GM18951 (cell line): ENCODE measurements at regions not wholly inside any gene's neighbourhood (a gene's known extent, or its start where the extent isn't known, plus 50 kb on each side); places are given as distances from the start of the nearest gene placed in this dataset.

Source experiments
- POLR2A ChIP-seq: IDR thresholded peaks from 4 replicates; pipeline ENCODE4 v1.6.1; 2011; ENCODE audit warnings: mild to moderate bottlenecking; ENCODE audit not compliant: insufficient read length, insufficient read depth; ENCODE audit errors: extremely low read depth
- in situ Hi-C: fragments of 300-500 bp; cut with MboI; formaldehyde crosslinking; loops from one replicate; pipeline ENCODE4 v1.12.0; 2022; ENCODE audit warnings: low sequenced_read_pairs, mixed read lengths, inconsistent platforms; ENCODE audit not compliant: unreplicated experiment

DNA sequence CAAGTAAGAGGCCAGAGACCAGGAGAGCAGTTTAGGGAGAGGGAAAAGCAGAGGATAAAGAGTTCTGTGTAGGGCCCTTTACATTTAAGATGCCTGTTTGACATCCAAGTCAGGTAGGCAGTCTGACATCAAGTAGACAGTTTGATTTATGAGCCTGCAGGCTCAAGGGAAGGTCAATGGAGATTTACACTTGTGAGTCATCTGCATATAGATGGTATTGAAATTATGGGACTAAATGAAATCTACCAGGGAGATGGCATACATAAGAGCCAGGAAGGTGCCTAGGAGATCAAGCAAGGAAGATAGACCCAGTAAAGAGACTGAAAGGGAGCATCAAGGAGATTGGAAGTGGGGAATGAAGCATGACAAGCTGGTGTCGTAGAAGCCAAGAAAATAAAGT is 212.4 kb upstream of the PKDCC start:
- in situ Hi-C loops = no loop called here
- no peak for TF ChIP-seq POLR2A

DNA sequence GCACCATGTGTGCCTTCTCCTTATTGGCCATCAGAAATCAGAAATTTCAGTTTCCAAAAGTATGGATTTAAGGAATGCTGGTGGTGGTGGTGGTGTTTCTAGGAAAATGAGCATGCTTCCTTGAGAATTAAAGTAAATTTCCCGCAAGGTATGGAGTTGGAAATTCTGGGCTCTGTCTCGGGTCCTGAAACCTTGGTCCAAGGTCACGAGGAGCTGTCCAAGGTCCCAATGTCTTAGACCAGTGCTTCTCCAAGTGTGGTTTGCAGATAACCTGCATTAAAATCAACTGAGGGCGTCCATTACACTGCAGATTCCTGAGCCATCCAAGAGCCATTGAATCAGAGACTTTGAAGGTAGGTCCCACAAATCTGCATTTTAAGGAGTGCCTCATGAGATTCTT is 210.9 kb upstream of the PKDCC start:
- TF ChIP-seq POLR2A = no peak
- in situ Hi-C loops = no loop called here

DNA sequence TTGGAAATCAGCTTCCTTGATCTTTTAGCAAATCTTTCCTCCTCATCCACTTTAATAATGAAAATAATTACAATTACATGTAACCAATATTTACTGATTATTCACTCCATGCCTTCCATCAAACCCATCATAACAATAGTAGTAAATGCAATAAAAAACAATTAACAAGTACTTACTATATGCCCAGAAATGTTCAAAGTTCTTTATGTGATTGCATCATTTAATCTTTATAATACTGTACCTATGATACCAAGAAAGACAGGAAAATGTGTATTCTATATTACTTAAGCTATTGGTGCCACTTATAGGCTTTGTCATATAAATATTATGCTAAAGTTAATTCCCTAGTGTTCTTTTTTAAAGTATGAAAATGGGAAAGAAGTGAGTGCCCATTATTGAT is 210.2 kb upstream of the PKDCC start:
- no peak for TF ChIP-seq POLR2A
- in situ Hi-C loops = no loop called here

DNA sequence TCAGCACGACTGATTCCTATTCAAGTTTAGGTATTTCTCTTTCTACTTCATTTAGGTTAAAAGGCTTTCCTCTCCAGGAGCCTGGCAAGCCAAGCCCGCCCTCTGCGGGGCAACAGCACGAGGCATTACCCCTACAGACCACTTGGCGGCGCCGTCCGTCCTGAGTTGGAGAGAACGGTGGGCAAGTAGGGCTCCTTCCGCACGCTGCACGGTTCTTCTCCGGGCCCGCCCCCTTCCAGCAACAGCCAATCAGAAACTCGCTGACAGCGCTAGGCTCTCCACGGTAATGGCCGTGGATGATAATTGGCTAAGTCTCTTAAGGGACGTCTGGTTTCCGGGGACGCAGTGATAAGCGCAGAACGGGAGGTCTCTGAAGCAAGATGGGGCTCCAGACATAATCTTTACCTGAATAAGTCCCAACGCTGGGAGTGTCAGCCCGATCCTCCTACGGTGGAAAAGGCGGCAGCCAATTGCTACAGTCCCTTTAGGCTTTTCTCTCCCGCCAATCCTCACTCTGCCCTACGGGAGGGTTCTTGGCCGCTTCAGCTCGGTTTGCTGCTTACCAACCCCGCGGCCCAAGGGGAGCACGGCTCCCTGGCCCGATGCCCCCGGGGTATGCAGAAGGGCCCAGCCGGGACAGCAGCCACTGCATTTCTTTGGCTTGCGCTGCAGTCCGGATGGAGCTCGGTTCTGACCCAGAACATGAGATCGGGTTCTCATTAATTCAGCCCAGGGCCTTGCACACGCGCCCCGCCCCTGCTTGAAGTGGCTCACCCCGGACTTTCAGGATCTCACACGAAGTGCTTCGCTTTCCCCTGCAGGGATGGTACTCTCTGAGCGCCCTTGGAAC is 206.9 kb upstream of the PKDCC start:
- in situ Hi-C loops = no loop called here
- TF ChIP-seq POLR2A = peak; percentile 73

DNA sequence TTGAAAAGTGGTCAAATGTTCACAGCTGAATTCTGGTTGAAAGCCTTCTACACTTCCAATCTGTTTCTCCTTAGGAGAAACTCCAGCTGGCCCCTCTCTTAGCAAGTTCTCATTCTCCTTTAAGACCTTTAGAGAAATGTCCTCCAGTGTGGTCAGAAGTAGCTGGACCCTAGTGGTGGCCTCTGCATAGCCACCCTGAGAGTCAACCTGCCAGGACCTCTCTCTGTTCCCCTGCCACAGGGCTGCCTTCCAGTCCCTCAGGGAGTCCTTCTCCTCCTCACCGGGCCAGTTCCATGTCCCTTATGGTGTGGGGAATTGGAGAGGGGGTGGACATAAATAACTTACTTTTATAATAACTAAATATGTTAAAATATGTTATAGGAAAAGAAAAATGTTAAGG is 200.9 kb upstream of the PKDCC start:
- no peak for TF ChIP-seq POLR2A
- in situ Hi-C loops = no loop called here

DNA sequence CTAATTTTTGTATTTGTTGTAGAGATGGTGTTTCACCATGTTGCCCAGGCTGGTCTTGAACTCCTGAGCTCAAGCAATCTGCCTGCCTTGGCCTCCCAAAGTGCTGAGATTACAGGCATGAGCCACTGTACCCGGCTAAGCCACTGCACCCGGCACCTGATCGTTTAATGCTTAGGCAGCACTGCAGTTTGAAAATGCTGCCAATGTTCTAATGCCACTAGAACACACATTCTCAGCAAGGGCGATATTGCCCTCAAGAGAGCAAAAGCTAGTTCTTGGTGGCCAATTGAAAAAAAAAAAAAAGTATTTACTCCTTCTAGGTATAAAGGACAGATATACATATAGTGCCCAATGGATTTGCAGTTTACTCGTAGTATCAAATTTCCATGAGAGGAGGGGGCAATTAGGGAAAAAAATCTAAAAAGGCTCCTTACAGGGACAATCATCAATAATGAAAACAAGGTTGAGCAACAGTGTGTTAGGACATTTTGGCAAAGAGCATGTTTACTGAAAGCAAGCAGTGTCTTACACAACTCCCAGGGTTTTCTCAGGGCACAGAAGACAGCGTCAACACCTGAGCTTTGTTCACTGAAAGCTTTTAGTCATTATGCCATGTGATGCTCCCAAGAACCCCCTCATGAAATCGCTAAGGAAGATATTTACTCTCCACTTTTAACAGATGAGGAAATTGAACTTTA is 199.9 kb upstream of the PKDCC start:
- in situ Hi-C loops = no loop called here
- no peak for TF ChIP-seq POLR2A

DNA sequence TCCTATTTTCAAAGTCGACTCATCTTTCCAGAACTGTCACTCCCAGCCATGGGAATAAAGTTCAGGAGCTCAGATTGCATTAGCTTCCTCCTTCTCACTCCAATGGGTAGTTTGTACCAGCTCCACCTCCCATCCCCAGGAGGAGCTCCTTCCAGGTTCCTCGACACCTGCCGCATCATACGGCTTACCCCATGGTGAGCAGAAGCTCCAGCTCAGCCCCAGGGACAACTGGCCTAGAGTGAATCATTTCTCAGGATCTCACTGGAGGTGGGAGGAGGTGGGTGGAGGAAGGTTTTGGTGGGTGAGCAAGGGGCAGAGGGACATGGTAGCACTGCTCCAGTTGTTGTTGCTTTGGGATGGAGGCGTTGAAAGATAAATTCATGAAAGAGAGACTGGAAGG is 196.3 kb upstream of the PKDCC start:
- TF ChIP-seq POLR2A = no peak
- in situ Hi-C loops = loop anchor here (25.0 kb wide), 2 partner anchors 361 to 511 kb away; partner anchors contain the start of gene COX7A2L

DNA sequence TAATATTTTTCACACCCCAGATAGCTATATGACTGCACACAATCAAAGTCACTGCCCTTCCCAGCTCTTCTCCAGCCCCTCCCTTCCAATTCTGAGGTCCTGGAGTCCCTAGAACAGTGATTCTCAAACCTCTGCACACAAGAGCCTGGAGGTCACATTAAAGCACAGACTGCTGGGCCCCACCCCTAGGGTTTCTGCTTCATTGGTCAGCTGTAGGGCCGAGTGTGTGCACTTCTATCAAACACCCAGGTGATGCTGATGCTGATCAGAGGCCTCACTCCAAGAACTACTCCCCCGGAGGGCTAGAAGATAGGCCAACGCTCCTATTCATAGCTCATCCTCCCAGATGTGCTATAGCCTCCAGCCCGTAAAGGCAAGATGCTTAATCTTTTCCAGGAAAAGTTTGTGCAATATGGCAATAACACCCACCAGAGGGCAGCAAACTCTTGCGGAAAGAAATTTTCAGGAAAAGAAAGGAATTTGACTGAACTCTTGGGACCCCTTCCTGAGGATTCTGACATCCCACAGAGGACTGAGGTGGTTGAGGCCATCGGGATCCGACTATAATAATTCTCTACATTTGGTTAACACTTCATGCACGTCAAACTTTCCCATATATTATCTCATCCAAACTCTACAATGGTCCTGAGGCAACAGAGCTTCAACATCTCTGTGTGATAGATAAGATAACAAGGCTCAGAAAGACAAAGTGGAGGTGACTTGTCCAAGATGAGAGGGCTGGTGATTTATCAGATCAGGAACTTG is 194.2 kb upstream of the PKDCC start:
- in situ Hi-C loops = loop anchor here (25.0 kb wide), 2 partner anchors 359 to 509 kb away; partner anchors contain the start of gene COX7A2L
- no peak for TF ChIP-seq POLR2A

DNA sequence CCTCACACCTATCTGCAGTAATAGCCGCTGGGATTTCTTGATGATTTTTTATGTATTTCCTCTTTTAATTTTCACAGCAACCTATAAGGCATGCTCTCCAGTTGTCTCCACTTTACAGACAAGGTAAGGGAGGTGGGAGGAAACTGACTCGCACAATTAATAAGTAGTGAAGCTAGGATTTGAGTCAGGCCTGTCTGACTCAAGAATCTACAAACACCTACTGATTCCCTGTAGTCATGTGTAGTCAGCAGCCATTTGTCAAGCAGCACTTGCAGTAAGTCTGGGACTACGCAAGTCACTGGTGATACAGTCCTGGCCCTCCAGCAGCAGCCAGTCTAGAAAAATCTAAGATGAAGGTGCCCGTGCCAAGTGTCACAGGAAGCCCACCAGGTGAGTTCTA is 193.6 kb upstream of the PKDCC start:
- no peak for TF ChIP-seq POLR2A

DNA sequence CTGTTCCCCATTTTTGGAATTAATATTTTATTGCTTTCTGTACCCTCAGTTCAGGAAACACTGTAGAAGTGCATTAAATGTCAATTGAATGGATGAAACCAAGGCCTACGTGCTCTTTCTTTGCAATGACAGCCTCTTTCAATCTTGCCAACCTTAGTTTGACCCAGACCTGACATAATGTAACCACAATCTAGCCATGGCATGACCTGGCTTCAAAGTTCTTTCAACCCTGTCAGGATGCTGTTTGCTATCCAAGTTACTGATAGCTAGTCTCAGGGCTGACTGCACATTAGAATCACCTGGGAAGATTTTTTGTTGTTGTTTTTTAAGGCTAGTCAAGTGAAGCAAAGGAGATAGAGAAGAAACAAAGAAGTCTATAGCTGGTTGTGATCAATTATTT is 190.9 kb upstream of the PKDCC start:
- in situ Hi-C loops = loop anchor here (25.0 kb wide), 2 partner anchors 355 to 505 kb away; partner anchors contain the start of gene COX7A2L
- TF ChIP-seq POLR2A = no peak

More for the DNA sequence above, 193.6 kb upstream of the PKDCC start:
- in situ Hi-C loops = loop anchor here (25.0 kb wide), 2 partner anchors 358 to 508 kb away; partner anchors contain the start of gene COX7A2L

DNA sequence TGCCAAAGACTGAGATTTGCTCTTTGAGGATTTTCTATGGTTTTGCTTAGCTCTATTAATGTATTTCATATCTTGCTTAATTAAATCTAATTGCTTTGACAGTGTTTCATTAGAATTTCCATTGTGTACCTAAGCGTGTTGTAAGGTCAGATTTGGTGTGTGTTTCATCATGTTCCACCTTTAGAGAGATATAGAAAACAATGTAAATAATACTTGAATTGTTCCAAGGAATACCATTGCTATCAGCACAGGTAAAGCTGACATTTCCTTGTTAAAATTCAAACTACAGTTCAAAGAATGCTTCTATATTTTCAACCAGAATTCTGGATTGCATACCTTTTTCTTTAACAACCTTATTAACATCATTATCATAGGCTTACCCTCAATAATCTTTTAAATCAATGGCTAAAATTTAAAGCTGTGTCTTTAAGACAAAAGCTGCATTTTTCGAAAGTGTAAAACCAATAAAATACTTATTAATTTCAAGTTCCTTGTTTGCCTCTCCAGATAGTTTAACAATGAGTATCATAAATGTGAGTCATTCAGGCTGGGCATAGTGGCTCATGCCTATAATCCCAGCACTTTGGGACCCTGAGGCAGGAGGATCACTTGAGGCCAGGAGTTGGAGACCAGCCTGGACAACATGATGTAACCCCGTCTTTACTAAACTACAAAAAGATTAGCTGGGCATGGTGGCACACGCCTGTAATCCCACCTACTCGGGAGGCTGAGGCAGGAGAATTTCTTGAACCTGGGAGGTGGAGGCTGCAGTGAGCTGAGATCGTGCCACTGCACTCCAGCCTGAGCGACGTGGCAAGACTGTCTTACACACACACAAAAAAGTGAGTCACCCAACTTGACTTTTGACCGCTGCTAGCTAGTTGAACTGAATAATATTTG is 188.0 kb upstream of the PKDCC start:
- TF ChIP-seq POLR2A = no peak
- in situ Hi-C loops = loop anchor here (25.0 kb wide), 2 partner anchors 352 to 502 kb away; partner anchors contain the start of gene COX7A2L

DNA sequence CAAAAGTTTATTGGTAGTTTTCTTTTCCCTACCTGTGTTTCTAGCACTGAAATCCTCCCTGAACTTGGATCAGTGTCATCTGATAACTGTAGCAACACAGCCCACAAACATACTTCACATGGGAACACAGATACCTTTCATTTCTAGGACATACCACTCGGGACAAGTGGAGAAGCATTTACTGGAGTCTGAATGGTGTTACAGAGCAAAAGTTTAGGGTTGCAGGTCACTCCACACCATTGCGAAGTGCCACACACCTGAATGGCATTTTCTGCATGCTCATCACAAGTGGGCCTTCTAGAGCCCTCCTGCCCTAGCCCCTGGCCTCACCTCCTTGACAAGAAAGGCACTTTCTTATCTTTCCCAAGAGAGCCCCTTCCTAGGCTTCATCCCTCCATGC is 184.8 kb upstream of the PKDCC start:
- in situ Hi-C loops = loop anchor here (25.0 kb wide), 2 partner anchors 349 to 499 kb away; partner anchors contain the start of gene COX7A2L
- TF ChIP-seq POLR2A = no peak
